ENCODE measurements at regions not wholly inside any gene's neighbourhood (a gene's known extent, or its start where the extent isn't known, plus 50 kb on each side); places are given as distances from the start of the nearest gene placed in this dataset.

DNA sequence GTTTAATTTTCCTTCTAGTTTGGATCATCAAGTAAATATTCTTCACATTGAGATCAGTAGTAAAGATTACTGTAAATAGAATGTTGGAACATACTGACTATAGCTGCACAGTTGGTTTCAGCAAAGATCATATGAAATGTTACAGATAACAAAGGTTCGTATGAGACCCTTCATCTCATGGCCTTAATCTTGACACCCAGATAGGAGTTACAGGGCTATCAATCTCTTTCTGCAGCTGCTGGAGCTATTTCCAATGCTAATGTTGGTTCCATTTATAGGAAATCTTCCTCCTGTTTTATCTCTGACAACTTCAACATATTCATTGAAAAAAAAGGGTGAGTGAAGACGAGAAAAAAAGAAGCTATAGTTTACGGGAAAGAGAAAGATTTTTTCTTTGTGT lies 495.6 kb downstream of the JRKL start:
- TF ChIP-seq, protein P1, sequence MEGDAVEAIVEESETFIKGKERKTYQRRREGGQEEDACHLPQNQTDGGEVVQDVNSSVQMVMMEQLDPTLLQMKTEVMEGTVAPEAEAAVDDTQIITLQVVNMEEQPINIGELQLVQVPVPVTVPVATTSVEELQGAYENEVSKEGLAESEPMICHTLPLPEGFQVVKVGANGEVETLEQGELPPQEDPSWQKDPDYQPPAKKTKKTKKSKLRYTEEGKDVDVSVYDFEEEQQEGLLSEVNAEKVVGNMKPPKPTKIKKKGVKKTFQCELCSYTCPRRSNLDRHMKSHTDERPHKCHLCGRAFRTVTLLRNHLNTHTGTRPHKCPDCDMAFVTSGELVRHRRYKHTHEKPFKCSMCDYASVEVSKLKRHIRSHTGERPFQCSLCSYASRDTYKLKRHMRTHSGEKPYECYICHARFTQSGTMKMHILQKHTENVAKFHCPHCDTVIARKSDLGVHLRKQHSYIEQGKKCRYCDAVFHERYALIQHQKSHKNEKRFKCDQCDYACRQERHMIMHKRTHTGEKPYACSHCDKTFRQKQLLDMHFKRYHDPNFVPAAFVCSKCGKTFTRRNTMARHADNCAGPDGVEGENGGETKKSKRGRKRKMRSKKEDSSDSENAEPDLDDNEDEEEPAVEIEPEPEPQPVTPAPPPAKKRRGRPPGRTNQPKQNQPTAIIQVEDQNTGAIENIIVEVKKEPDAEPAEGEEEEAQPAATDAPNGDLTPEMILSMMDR (conservative IDR thresholded peaks at IDR 0.05; ENCODE audit: low read depth, low read length) = no peak
- TF ChIP-seq EZH2 (IDR thresholded peaks at IDR 0.05; ENCODE audit: low read length, unreplicated experiment) = no peak
- no peak for TF ChIP-seq EZH2phosphoT487 (IDR thresholded peaks at IDR 0.05; ENCODE audit: borderline replicate concordance, low read length)
